GM10266 (cell line): ENCODE measurements at regions not wholly inside any gene's neighbourhood (a gene's known extent, or its start where the extent isn't known, plus 50 kb on each side); places are given as distances from the start of the nearest gene placed in this dataset.

ENCODE experiments used
- DNase-seq: peaks from one replicate; pipeline ENCODE4 v3.0.0; 2012; ENCODE audit errors: extremely low spot score
- CTCF ChIP-seq: IDR thresholded peaks from 2 replicates; pipeline ENCODE4 v1.5.1; 2012; ENCODE audit warnings: mild to moderate bottlenecking, low read depth; ENCODE audit not compliant: control insufficient read depth, insufficient read depth; ENCODE audit errors: missing control alignments

DNA sequence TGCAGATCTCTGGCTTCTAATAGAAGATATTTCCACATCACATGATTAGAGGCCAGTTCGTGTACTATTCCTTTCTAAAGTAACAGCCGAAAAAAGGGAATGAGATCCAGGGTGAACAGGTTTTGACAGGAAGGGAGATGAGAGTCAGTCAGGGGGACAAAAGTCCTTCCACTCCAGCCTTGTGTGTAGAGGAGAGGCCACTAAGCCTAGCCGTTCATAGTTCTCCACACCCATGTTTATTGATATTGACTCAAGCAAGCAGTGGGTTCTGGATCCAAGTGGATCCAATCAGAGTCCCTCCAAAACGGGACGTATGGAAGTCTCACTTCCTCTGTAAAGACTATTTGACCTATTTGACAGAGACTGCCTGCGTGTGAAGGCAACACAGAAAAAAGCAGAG lies 80.4 kb upstream of the LRIG1 start:
- no peak for DNase-seq
- TF ChIP-seq CTCF: no peak

GRCh38 chr3:66582721-66583423 lies 82.0 kb upstream of the LRIG1 start:
- DNase-seq: peak; percentile 7
- TF ChIP-seq CTCF: no peak

GRCh38 chr3:66583424-66584040 lies 82.7 kb upstream of the LRIG1 start:
- TF ChIP-seq CTCF: no peak
- no peak for DNase-seq

GRCh38 chr3:66585520-66586095 lies 84.8 kb upstream of the LRIG1 start:
- no peak for TF ChIP-seq CTCF

DNA sequence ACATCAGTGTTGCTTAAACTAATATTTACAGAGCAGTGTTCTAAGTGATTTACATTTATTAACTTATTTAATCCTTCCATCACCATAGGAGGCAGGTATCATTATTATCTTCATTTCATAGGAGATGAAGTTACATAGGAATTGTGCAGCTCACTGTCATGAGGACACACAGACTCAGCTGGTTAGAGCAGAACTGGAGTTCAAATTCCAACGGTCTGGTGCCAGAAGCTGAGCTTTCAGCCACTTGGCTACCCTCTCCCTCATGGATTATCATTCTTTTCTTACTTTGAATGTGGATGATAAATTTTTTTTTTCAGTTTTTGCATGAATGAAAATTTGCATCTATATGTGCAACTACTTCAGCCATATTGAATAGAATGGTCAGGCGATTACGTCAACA lies 86.0 kb upstream of the LRIG1 start:
- no peak for DNase-seq
- TF ChIP-seq CTCF: no peak

More at GRCh38 chr3:66585520-66586095, 84.8 kb upstream of the LRIG1 start:
- DNase-seq: no peak

DNA sequence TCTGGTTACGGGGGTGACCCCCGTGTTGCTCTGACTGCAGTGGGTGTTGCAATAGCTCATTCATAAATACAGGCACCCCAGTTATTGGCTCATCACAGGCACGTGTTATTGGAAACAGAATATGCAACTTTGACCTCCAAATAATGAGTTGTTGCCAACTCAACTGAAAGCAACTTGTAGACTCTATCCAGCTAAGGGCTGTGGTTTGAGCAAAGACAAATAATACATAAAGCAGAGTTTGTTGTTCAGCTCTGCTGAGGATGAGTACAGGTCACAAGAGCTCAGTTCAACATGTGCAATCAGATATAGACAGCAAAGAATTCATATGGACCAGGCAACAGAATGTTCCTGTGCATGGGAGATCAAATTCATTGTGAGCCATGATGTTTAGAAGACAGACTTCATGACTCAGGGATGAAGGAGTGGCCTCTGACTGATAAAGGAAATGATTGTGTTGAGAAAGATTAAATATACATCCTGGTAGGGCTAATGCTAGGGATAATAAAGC lies 87.6 kb upstream of the LRIG1 start:
- DNase-seq: no peak

More for the DNA sequence above, 87.6 kb upstream of the LRIG1 start:
- TF ChIP-seq CTCF: no peak
